Suppressor macrophage treated with lipopolysaccharide for 1 hour (primary cell): ENCODE measurements at regions not wholly inside any gene's neighbourhood (a gene's known extent, or its start where the extent isn't known, plus 50 kb on each side); places are given as distances from the start of the nearest gene placed in this dataset.
"Not testable (repeated sequence)": the region's sequence is repeated elsewhere in the genome, so short reads cannot be mapped to it uniquely, and the experiment has no call there.

ENCODE experiments used
- DNase-seq, 3 donors: peaks; one replicate each; pipeline ENCODE4 v3.0.0-alpha.2; 2020 to 2022

- DNase-seq, result no peak
Measured at GRCh38 chr20:53814060-53814459, 220.4 kb upstream of the ZNF217 start.

GRCh38 chr20:53813636-53814035 lies 220.0 kb upstream of the ZNF217 start:
- no peak for DNase-seq

GRCh38 chr20:53811577-53811976 lies 217.9 kb upstream of the ZNF217 start:
- DNase-seq, result no peak

GRCh38 chr20:53810661-53811355 lies 217.2 kb upstream of the ZNF217 start:
- DNase-seq, result no peak

GRCh38 chr20:53809728-53810365 lies 216.2 kb upstream of the ZNF217 start:
- no peak for DNase-seq

GRCh38 chr20:53809217-53809616 lies 215.6 kb upstream of the ZNF217 start:
- DNase-seq, result no peak

GRCh38 chr20:53808733-53809132 lies 215.1 kb upstream of the ZNF217 start:
- no peak for DNase-seq

GRCh38 chr20:53808302-53808701 lies 214.7 kb upstream of the ZNF217 start:
- DNase-seq, result not testable (repeated sequence)

GRCh38 chr20:53806683-53807401 lies 213.2 kb upstream of the ZNF217 start:
- no peak for DNase-seq

GRCh38 chr20:53805895-53806384 lies 212.3 kb upstream of the ZNF217 start:
- no peak for DNase-seq

- peak in 1 of 3 donors; percentile 26 for DNase-seq
Measured at GRCh38 chr20:53804920-53805894, 211.6 kb upstream of the ZNF217 start.

- not testable (repeated sequence) for DNase-seq
Measured at GRCh38 chr20:53804308-53804707, 210.7 kb upstream of the ZNF217 start.

GRCh38 chr20:53803492-53804155 lies 210.0 kb upstream of the ZNF217 start:
- no peak for DNase-seq

- DNase-seq, result no peak
Measured at GRCh38 chr20:53801609-53802370, 208.2 kb upstream of the ZNF217 start.

- no peak for DNase-seq
Measured at GRCh38 chr20:53800883-53801604, 207.4 kb upstream of the ZNF217 start.

GRCh38 chr20:53800418-53800817 lies 206.8 kb upstream of the ZNF217 start:
- no peak for DNase-seq

- no peak for DNase-seq
Measured at GRCh38 chr20:53797085-53797484, 203.4 kb upstream of the ZNF217 start.

GRCh38 chr20:53795170-53795569 lies 201.5 kb upstream of the ZNF217 start:
- no peak for DNase-seq

GRCh38 chr20:53794529-53795115 lies 201.0 kb upstream of the ZNF217 start:
- DNase-seq, result no peak

- no peak for DNase-seq
Measured at GRCh38 chr20:53793783-53794383, 200.2 kb upstream of the ZNF217 start.
